Smooth muscle cell (in vitro differentiated cells): ENCODE measurements at regions not wholly inside any gene's neighbourhood (a gene's known extent, or its start where the extent isn't known, plus 50 kb on each side); places are given as distances from the start of the nearest gene placed in this dataset.

Source experiments
- DNase-seq: peaks from one replicate; lab custom pipeline; 2025; ENCODE audit not compliant: unreplicated experiment; lab: John Stamatoyannopoulos, UW
- H2AFZ ChIP-seq: fragments of 200-600 bp; sonication (generic); 2 replicates; pipeline ENCODE4 v1.6.0; 2016; ENCODE audit warnings: antibody characterized with exemption, low read depth, mild to moderate bottlenecking
- H3F3A ChIP-seq: fragments of 200-600 bp; sonication (generic); 2 replicates; pipeline ENCODE4 v1.6.0; 2017; ENCODE audit warnings: antibody characterized with exemption, low read depth
- H3K27ac ChIP-seq: fragments of 200-600 bp; sonication (generic); 2 replicates; pipeline ENCODE4 v1.5.1; 2016; ENCODE audit warnings: low read depth, mild to moderate bottlenecking
- H3K27me3 ChIP-seq: fragments of 200-600 bp; sonication (generic); 2 replicates; pipeline ENCODE4 v1.6.1; 2016; ENCODE audit warnings: low read depth, mild to moderate bottlenecking
- H3K36me3 ChIP-seq: fragments of 200-600 bp; sonication (generic); 2 replicates; pipeline ENCODE4 v1.5.1; 2016; ENCODE audit warnings: low read depth
- H3K4me1 ChIP-seq: fragments of 200-600 bp; sonication (generic); 2 replicates; pipeline ENCODE4 v1.5.1; 2016; ENCODE audit warnings: low read depth
- H3K4me2 ChIP-seq: fragments of 200-600 bp; sonication (generic); 2 replicates; pipeline ENCODE4 v1.6.0; 2016; ENCODE audit warnings: mild to moderate bottlenecking
- H3K4me3 ChIP-seq: fragments of 200-600 bp; sonication (generic); 2 replicates; pipeline ENCODE4 v1.5.1; 2016; ENCODE audit warnings: mild to moderate bottlenecking
- H3K79me2 ChIP-seq: fragments of 200-600 bp; sonication (generic); 2 replicates; pipeline ENCODE4 v1.6.0; 2016; ENCODE audit warnings: low read depth, mild to moderate bottlenecking
- H3K9ac ChIP-seq: fragments of 200-600 bp; sonication (generic); 2 replicates; pipeline ENCODE4 v1.6.0; 2016; ENCODE audit warnings: low read depth
- H3K9me3 ChIP-seq: fragments of 200-600 bp; sonication (generic); replicated peaks from 2 replicates; pipeline ENCODE4 v1.5.1; 2016; ENCODE audit warnings: low read depth
- H4K20me1 ChIP-seq: fragments of 200-600 bp; sonication (generic); 2 replicates; pipeline ENCODE4 v1.6.0; 2016; ENCODE audit warnings: low read depth
- CTCF ChIP-seq: fragments of 200-600 bp; sonication (generic); IDR thresholded peaks from 2 replicates; pipeline ENCODE4 v1.5.1; 2017; ENCODE audit warnings: borderline replicate concordance, mild to moderate bottlenecking, antibody characterized with exemption; ENCODE audit not compliant: insufficient read depth, poor library complexity, severe bottlenecking
- WGBS: methylation state at CpG from one replicate; pipeline ENCODE4 v1.1.7; 2016; ENCODE audit warnings: low lambda C conversion rate; 5-methylcytosine and 5-hydroxymethylcytosine counted together

DNA sequence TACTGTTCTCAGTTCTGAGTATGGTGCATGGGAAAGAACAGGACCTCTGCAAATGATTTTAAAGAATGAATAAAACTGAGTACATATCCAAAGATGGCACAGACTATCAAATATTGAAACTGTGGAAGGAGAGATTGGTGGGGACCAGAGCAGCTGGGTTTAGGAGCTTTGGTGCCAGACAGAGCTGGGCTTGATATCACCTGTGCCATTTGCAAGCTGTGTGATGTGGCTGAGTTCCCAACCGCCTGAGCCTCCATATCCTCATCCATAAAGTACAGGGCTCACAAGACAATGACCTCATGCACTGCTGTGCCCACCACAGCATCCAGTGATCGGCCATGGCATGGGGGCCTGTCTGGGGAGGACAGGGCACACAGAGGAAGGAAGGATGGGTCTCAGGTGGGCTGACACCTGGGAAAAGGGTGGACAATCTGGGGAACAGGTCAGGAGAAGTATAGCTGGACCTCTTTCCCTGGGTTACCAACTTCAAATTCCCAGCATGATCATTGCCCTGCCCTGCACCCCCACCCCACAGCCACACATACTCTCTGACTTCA is 83.9 kb upstream of the RAB6C start:
- H3K4me2 ChIP-seq: no peak overlapping the region
- H3K27me3 ChIP-seq: peaks cover 6% of the 10 kb centered on the region
- H3K9ac ChIP-seq: no peak overlapping the region
- H3K79me2 ChIP-seq: no peaks in the 10 kb centered on the region
- no peaks in the 10 kb centered on the region for H3F3A ChIP-seq
- H3K36me3 ChIP-seq: no peaks in the 10 kb centered on the region
- DNase-seq: no peak
- H4K20me1 ChIP-seq: no peaks in the 10 kb centered on the region
- H3K4me3 ChIP-seq: no peak overlapping the region
- H3K9me3 ChIP-seq: no peaks in the 10 kb centered on the region
- H3K4me1 ChIP-seq: no peaks in the 10 kb centered on the region
- TF ChIP-seq CTCF: no peak
- WGBS: 96% methylated on average over 2 of the region's 2 CpGs
- H3K27ac ChIP-seq: no peak overlapping the region
- H2AFZ ChIP-seq: no peak overlapping the region

- DNase-seq: no peak
- no peaks in the 10 kb centered on the region for H3F3A ChIP-seq
- H3K4me2 ChIP-seq: no peak overlapping the region
- no peaks in the 10 kb centered on the region for H3K4me1 ChIP-seq
- no peaks in the 10 kb centered on the region for H4K20me1 ChIP-seq
- H3K4me3 ChIP-seq: no peak overlapping the region
- H3K27me3 ChIP-seq: peaks cover 6% of the 10 kb centered on the region
- H3K79me2 ChIP-seq: no peaks in the 10 kb centered on the region
- H3K36me3 ChIP-seq: no peaks in the 10 kb centered on the region
- WGBS: 90% methylated on average over 9 of the region's 9 CpGs
- TF ChIP-seq CTCF: no peak
- H3K27ac ChIP-seq: no peak overlapping the region
- no peak overlapping the region for H3K9ac ChIP-seq
- no peak overlapping the region for H2AFZ ChIP-seq
- H3K9me3 ChIP-seq: no peaks in the 10 kb centered on the region
Measured at GRCh38 chr2:129896226-129897100, 83.0 kb upstream of the RAB6C start.

DNA sequence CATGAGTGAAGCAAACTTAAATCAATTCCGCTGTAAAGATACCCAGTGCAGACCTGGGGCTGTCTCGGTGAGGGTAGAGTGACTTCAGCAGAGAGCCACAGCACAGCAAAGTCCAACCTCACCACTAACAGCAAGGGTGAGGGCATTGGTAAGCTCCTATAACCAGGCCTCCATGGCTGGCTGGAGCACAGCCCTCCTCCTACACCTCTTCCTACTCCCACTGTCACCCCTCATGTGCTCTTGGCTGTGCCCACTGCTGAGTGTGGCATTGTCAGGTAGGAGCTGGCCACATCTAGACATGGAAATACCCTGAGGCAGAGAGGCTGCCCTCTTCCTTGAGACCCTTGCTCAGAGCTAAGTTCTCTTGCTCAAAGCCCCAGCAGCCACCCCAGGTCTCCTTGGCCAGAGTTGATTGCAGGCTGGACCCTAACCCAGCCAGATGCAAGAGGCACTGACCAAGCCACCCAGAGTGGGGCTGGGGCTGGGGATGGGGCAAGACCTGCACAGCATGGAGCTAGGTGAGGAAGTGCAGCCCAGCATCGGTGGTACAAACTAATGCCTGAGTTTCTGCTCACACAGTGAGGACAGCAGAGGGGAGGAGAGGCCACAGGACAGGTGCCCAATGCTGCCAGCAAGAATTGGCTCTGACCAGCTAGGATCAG is 77.6 kb upstream of the RAB6C start:
- H3K4me1 ChIP-seq: no peaks in the 10 kb centered on the region
- no peak overlapping the region for H3K9ac ChIP-seq
- 59% methylated on average over 3 of the region's 3 CpGs for WGBS
- no peaks in the 10 kb centered on the region for H3K36me3 ChIP-seq
- no peaks in the 10 kb centered on the region for H3F3A ChIP-seq
- TF ChIP-seq CTCF: no peak
- no peak for DNase-seq
- H2AFZ ChIP-seq: no peak overlapping the region
- no peaks in the 10 kb centered on the region for H4K20me1 ChIP-seq
- peaks cover 6% of the 10 kb centered on the region for H3K27me3 ChIP-seq
- H3K4me2 ChIP-seq: no peak overlapping the region
- no peaks in the 10 kb centered on the region for H3K9me3 ChIP-seq
- no peaks in the 10 kb centered on the region for H3K79me2 ChIP-seq
- H3K27ac ChIP-seq: no peak overlapping the region
- no peak overlapping the region for H3K4me3 ChIP-seq
